ENCODE measurements at regions not wholly inside any gene's neighbourhood (a gene's known extent, or its start where the extent isn't known, plus 50 kb on each side); places are given as distances from the start of the nearest gene placed in this dataset.

GRCh38 chr2:83191316-83191715, 1267.8 kb downstream of the SUCLG1 start:
- TF ChIP-seq CTCF (IDR thresholded peaks at IDR 0.05) (no peak), POLR2A (IDR thresholded peaks at IDR 0.05) (no peak)

Data from heart left ventricle (tissue), 13 donors.